ENCODE measurements at regions not wholly inside any gene's neighbourhood (a gene's known extent, or its start where the extent isn't known, plus 50 kb on each side); places are given as distances from the start of the nearest gene placed in this dataset.

- TF ChIP-seq, protein P1, sequence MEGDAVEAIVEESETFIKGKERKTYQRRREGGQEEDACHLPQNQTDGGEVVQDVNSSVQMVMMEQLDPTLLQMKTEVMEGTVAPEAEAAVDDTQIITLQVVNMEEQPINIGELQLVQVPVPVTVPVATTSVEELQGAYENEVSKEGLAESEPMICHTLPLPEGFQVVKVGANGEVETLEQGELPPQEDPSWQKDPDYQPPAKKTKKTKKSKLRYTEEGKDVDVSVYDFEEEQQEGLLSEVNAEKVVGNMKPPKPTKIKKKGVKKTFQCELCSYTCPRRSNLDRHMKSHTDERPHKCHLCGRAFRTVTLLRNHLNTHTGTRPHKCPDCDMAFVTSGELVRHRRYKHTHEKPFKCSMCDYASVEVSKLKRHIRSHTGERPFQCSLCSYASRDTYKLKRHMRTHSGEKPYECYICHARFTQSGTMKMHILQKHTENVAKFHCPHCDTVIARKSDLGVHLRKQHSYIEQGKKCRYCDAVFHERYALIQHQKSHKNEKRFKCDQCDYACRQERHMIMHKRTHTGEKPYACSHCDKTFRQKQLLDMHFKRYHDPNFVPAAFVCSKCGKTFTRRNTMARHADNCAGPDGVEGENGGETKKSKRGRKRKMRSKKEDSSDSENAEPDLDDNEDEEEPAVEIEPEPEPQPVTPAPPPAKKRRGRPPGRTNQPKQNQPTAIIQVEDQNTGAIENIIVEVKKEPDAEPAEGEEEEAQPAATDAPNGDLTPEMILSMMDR (IDR thresholded peaks at IDR 0.05; ENCODE audit: low read length), result no peak
- no peak for TF ChIP-seq EZH2 (optimal IDR thresholded peaks at IDR 0.05; ENCODE audit: low read depth, low read length)
Observed at GRCh38 chr6:114874410-114874809, 531.6 kb upstream of the HS3ST5 start.
